ENCODE measurements at regions not wholly inside any gene's neighbourhood (a gene's known extent, or its start where the extent isn't known, plus 50 kb on each side); places are given as distances from the start of the nearest gene placed in this dataset.

GRCh38 chr2:215749092-215749957 lies 264.0 kb downstream of the MREG start:
- no peak for TF ChIP-seq CTCF (conservative IDR thresholded peaks at IDR 0.05; ENCODE audit: low read depth)
- DNase-seq (ENCODE audit: low spot score): no peak
- no peak overlapping the region for H3K27ac ChIP-seq
- CTCF ChIA-PET: interaction anchor here (0.7 to 1.9 kb wide), 2 partner anchors 13 to 56 kb away, joined by 3 to 8 read pairs; no protein-coding TSS in a partner anchor
- POLR2A ChIA-PET (ENCODE audit: low non-redundant PET): no interaction called here

GRCh38 chr2:215748446-215748845 lies 264.9 kb downstream of the MREG start:
- ChIA-PET POLR2A (ENCODE audit: low non-redundant PET) (no interaction called here), CTCF (interaction anchor here (0.7 to 1.9 kb wide), 2 partner anchors 12 to 55 kb away, joined by 3 to 8 read pairs; no protein-coding TSS in a partner anchor)
- no peak overlapping the region for H3K27ac ChIP-seq
- no peak for DNase-seq (ENCODE audit: low spot score)
- TF ChIP-seq CTCF (conservative IDR thresholded peaks at IDR 0.05; ENCODE audit: low read depth): no peak

DNA sequence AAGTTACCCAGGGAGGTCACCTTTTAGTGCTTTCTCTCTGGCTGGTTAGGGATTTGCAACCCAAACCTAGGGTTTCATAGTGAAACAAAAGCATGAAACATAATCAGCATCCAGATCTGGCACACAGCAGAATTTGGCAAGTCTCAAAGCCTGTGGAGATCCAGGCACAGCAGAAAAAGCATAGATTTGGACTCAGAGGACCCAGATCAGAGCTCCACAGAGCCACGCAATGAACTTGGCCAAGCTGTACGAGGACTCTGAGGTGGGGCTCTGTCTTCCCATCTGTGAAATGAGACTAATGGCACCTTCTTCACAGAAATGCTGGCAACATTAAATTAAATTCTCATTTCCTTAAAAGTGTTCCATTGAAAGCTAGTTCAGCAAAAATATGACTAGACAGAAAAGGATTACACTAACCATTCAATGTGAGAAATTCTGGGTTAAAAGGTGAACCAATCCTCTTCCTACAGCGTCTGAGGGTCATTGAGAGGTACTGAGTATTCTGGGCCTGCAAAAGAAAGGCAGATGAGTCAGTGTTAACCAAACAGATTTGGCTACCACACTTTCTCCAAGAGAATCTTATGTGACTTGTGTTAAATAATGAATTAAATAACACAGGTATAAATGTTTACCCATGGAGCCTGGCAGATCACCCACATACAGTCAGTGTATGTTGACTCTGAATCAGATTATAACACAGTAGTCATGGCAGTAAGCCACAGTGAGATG lies 266.3 kb downstream of the MREG start:
- ChIA-PET POLR2A (ENCODE audit: low non-redundant PET) (no interaction called here), CTCF (interaction anchor here (0.6 kb wide), 1 partner anchor 1731 kb away, joined by 5 read pairs; no protein-coding TSS in a partner anchor)
- DNase-seq (ENCODE audit: low spot score): no peak
- no peak overlapping the region for H3K27ac ChIP-seq
- no peak for TF ChIP-seq CTCF (conservative IDR thresholded peaks at IDR 0.05; ENCODE audit: low read depth)

GRCh38 chr2:215746226-215746886 lies 267.0 kb downstream of the MREG start:
- no peak for TF ChIP-seq CTCF (conservative IDR thresholded peaks at IDR 0.05; ENCODE audit: low read depth)
- POLR2A ChIA-PET (ENCODE audit: low non-redundant PET): no interaction called here
- DNase-seq (ENCODE audit: low spot score): no peak
- no peak overlapping the region for H3K27ac ChIP-seq
- CTCF ChIA-PET: no interaction called here

DNA sequence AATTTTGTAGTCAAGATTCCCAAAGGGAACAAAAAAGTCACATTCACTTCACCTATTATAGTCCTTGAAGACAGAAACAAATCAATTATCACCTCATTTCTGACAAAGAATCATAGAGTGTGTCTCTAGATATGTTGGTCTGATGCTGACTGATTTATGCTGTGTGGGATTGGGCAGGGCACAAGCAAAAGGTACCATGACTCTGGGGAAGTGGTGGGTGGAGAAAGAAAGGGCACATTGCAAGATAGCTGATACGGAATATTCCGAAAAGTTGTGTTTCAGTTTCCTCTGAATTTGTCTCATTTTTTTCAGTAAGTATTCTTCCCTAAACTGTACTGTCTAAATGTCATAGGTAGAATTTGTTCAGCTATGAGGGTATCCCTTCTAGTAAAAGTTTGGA lies 268.0 kb downstream of the MREG start:
- TF ChIP-seq CTCF (conservative IDR thresholded peaks at IDR 0.05; ENCODE audit: low read depth): no peak
- DNase-seq (ENCODE audit: low spot score): no peak
- ChIA-PET CTCF (no interaction called here), POLR2A (ENCODE audit: low non-redundant PET) (no interaction called here)
- H3K27ac ChIP-seq: no peak overlapping the region

GRCh38 chr2:215744514-215744913 lies 268.8 kb downstream of the MREG start:
- H3K27ac ChIP-seq: no peak overlapping the region
- ChIA-PET CTCF (no interaction called here), POLR2A (ENCODE audit: low non-redundant PET) (no interaction called here)
- no peak for TF ChIP-seq CTCF (conservative IDR thresholded peaks at IDR 0.05; ENCODE audit: low read depth)
- DNase-seq (ENCODE audit: low spot score): no peak
